Kidney (tissue), 13 donors: ENCODE measurements at regions not wholly inside any gene's neighbourhood (a gene's known extent, or its start where the extent isn't known, plus 50 kb on each side); places are given as distances from the start of the nearest gene placed in this dataset.

Experiments
- DNase-seq, 5 donors: peaks; one replicate each; pipeline ENCODE4 v3.0.0-alpha.2; 2013 to 2020
- FAIRE-seq: peaks from 2 replicates; lab custom pipeline; 2012; peaks lifted over from hg19 to GRCh38; lab: Jason Lieb, UNC
- H3K27ac ChIP-seq, 2 donors: one replicate each; pipeline ENCODE4 v1.7.0; 2013; ENCODE audit warnings: low read depth in 2 of 2, low read length in 2 of 2, inconsistent platforms in 1 of 2
- H3K27me3 ChIP-seq: one replicate; pipeline ENCODE4 v1.7.1; 2013; ENCODE audit warnings: low read length, inconsistent platforms; ENCODE audit not compliant: control insufficient read depth, insufficient read depth
- H3K36me3 ChIP-seq, 3 donors: one replicate each; pipeline versions ENCODE4 v1.7.0 to v1.7.1; 2013; ENCODE audit warnings: low read length in 3 of 3, control low read depth in 1 of 3, inconsistent platforms in 1 of 3; ENCODE audit not compliant: insufficient read depth in 3 of 3, control insufficient read depth in 2 of 3
- H3K4me1 ChIP-seq, 3 donors: one replicate each; pipeline versions ENCODE4 v1.7.0 to v1.7.1; 2013; ENCODE audit warnings: low read length in 3 of 3, inconsistent platforms in 1 of 3, low read depth in 1 of 3; ENCODE audit not compliant: control insufficient read depth in 2 of 3, insufficient read depth in 2 of 3
- H3K4me3 ChIP-seq, 3 donors: one replicate each; pipeline versions ENCODE4 v1.7.0 to v1.8.1; 2013; ENCODE audit warnings: low read length in 3 of 3, control low read depth in 1 of 3, inconsistent platforms in 1 of 3
- H3K9ac ChIP-seq, 3 donors: one replicate each; pipeline versions ENCODE4 v1.7.0 to v1.7.1; 2013; ENCODE audit warnings: low read length in 3 of 3, control low read depth in 1 of 3, inconsistent platforms in 1 of 3
- H3K9me3 ChIP-seq, 3 donors: one replicate each; pipeline versions ENCODE4 v1.7.0 to v1.7.1; 2013; ENCODE audit warnings: low read length in 3 of 3, control low read depth in 1 of 3, inconsistent platforms in 1 of 3; ENCODE audit not compliant: control insufficient read depth in 2 of 3, insufficient read depth in 1 of 3
- intact Hi-C: fragments of 100-400 bp; cut with DNase I; formaldehyde crosslinking; loops from one replicate; pipeline ENCODE4 v1.11.1; 2022
- TF ChIP-seq, protein P1 (sequence below): IDR thresholded peaks from 3 replicates; pipeline ENCODE4 v1.5.1; 2012; ENCODE audit warnings: mild to moderate bottlenecking, moderate library complexity, borderline replicate concordance; ENCODE audit not compliant: insufficient read depth; ENCODE audit errors: extremely low read depth
- donor health status: control.
- donor health status: control.
- donor health status: control.
- donor health status: control.
- donor health status: control.
- donor health status: DM: yes; HTN: yes; CAD: no.
- donor health status: Normal renal cell carcinoma (clear cell type).

GRCh38 chr5:125266106-125266505 is 519.7 kb upstream of the ZNF608 start:
- Histone ChIP-seq H3K27me3 (no peaks in the 10 kb centered on the region), H3K9me3 (peaks cover 0 to 5% (median 0%) of the 10 kb centered on the region in 3 donors), H3K27ac (no peak overlapping the region), H3K9ac (no peak overlapping the region), H3K4me3 (no peak overlapping the region), H3K36me3 (no peaks in the 10 kb centered on the region), H3K4me1 (no peaks in the 10 kb centered on the region)
- intact Hi-C loops = no loop called here
- FAIRE-seq = no peak
- no peak for DNase-seq
- TF ChIP-seq, protein P1, sequence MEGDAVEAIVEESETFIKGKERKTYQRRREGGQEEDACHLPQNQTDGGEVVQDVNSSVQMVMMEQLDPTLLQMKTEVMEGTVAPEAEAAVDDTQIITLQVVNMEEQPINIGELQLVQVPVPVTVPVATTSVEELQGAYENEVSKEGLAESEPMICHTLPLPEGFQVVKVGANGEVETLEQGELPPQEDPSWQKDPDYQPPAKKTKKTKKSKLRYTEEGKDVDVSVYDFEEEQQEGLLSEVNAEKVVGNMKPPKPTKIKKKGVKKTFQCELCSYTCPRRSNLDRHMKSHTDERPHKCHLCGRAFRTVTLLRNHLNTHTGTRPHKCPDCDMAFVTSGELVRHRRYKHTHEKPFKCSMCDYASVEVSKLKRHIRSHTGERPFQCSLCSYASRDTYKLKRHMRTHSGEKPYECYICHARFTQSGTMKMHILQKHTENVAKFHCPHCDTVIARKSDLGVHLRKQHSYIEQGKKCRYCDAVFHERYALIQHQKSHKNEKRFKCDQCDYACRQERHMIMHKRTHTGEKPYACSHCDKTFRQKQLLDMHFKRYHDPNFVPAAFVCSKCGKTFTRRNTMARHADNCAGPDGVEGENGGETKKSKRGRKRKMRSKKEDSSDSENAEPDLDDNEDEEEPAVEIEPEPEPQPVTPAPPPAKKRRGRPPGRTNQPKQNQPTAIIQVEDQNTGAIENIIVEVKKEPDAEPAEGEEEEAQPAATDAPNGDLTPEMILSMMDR = no peak

DNA sequence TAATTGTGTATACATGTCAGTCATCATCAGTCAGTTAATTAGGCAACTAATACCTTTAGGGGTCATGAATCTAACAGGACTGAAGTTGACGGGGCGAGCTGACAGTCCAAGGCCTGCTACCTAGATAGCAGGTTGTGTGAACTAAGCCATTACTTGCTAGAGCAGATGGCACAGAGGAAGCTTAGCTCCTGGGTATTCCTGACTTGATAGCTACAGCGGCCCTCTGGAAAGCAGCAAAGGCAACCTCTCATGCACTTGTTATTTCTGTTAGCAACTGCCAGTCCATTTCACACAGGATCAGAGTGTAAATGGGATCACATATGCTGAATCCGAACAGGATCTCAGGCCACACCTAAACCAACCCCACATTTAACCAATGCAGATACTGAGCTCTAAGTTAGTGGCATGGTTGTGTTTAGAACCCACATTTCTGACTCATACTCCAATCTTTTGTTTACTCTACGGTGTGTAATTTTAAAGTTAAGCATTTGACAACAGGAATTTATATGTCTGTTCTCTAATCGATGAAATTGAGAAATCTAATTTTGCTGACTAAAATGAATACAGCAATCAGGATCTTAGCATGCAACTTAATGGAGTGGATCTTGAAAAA is 521.3 kb upstream of the ZNF608 start:
- FAIRE-seq = no peak
- intact Hi-C loops = no loop called here
- H3K9me3 ChIP-seq = no peaks in the 10 kb centered on the region
- H3K27ac ChIP-seq = no peak overlapping the region
- TF ChIP-seq, protein P1 = no peak
- H3K9ac ChIP-seq = no peak overlapping the region
- no peak for DNase-seq
- H3K4me3 ChIP-seq = no peak overlapping the region
- no peaks in the 10 kb centered on the region for H3K27me3 ChIP-seq
- no peaks in the 10 kb centered on the region for H3K36me3 ChIP-seq
- H3K4me1 ChIP-seq = no peaks in the 10 kb centered on the region

- H3K36me3 ChIP-seq = no peaks in the 10 kb centered on the region
- FAIRE-seq = no peak
- peak in 3 of 5 donors; percentile 40 to 75 (median 54) for DNase-seq
- no peak overlapping the region for H3K9ac ChIP-seq
- TF ChIP-seq, protein P1 = no peak
- H3K9me3 ChIP-seq = no peaks in the 10 kb centered on the region
- H3K27me3 ChIP-seq = no peaks in the 10 kb centered on the region
- no peak overlapping the region for H3K27ac ChIP-seq
- H3K4me3 ChIP-seq = no peak overlapping the region
- intact Hi-C loops = no loop called here
- no peaks in the 10 kb centered on the region for H3K4me1 ChIP-seq
These were observed 523.5 kb upstream of the ZNF608 start for GRCh38 chr5:125269926-125270325.

- Histone ChIP-seq H3K4me1 (no peaks in the 10 kb centered on the region), H3K9me3 (no peaks in the 10 kb centered on the region), H3K4me3 (no peak overlapping the region), H3K27me3 (no peaks in the 10 kb centered on the region), H3K27ac (no peak overlapping the region), H3K36me3 (no peaks in the 10 kb centered on the region), H3K9ac (no peak overlapping the region)
- FAIRE-seq (no peak), DNase-seq (no peak)
- TF ChIP-seq, protein P1 = no peak
- intact Hi-C loops = no loop called here
These were observed 525.9 kb upstream of the ZNF608 start for GRCh38 chr5:125272357-125272756.
